SK-N-MC (cell line): ENCODE measurements at regions not wholly inside any gene's neighbourhood (a gene's known extent, or its start where the extent isn't known, plus 50 kb on each side); places are given as distances from the start of the nearest gene placed in this dataset.

Experiments
- EZH2 ChIP-seq: fragments of 200-600 bp; sonication (generic); IDR thresholded peaks from one replicate; pipeline ENCODE4 v1.6.1; 2017; ENCODE audit warnings: antibody characterized with exemption
- FOXP2 ChIP-seq: optimal IDR thresholded peaks from 2 replicates; pipeline ENCODE3; 2011; ENCODE audit warnings: mild to moderate bottlenecking, moderate library complexity; ENCODE audit not compliant: insufficient read depth; ENCODE audit errors: extremely low read length, control extremely low read depth
- POLR2AphosphoS5 ChIP-seq: IDR thresholded peaks from 2 replicates; pipeline ENCODE4 v1.6.1; 2012; ENCODE audit warnings: mild to moderate bottlenecking, low read depth, low read length, borderline replicate concordance

- TF ChIP-seq EZH2 (no peak), POLR2AphosphoS5 (no peak), FOXP2 (no peak)
These were observed 285.3 kb upstream of the CRY1 start for GRCh38 chr12:107378609-107379008.
